ENCODE measurements at regions not wholly inside any gene's neighbourhood (a gene's known extent, or its start where the extent isn't known, plus 50 kb on each side); places are given as distances from the start of the nearest gene placed in this dataset.

GRCh38 chr4:11895766-11896165 is 467.1 kb upstream of the HS3ST1 start:
- H3K36me3 ChIP-seq (ENCODE audit: control insufficient read depth, insufficient read depth, low read length): no peaks in the 10 kb centered on the region
- H3K27ac ChIP-seq (ENCODE audit: low read depth, low read length, severe bottlenecking): no peak overlapping the region
- H3K9me3 ChIP-seq (ENCODE audit: control insufficient read depth, low read length): peaks cover 7% of the 10 kb centered on the region
- H3K4me1 ChIP-seq (ENCODE audit: control insufficient read depth, insufficient read depth, low read length, poor library complexity, severe bottlenecking): no peaks in the 10 kb centered on the region
- WGBS, 2 experiments (ENCODE audit: insufficient coverage in 2 of 2): 80 to 100% methylated on average over 1 of the region's 1 CpG
- H3K4me3 ChIP-seq (ENCODE audit: extremely low read depth, insufficient read depth, low read length, poor library complexity, severe bottlenecking): no peak overlapping the region

- Histone ChIP-seq H3K4me3 (ENCODE audit: extremely low read depth, insufficient read depth, low read length, poor library complexity, severe bottlenecking) (no peak overlapping the region), H3K4me1 (ENCODE audit: control insufficient read depth, insufficient read depth, low read length, poor library complexity, severe bottlenecking) (no peaks in the 10 kb centered on the region), H3K36me3 (ENCODE audit: control insufficient read depth, insufficient read depth, low read length) (no peaks in the 10 kb centered on the region), H3K27ac (ENCODE audit: low read depth, low read length, severe bottlenecking) (no peak overlapping the region), H3K9me3 (ENCODE audit: control insufficient read depth, low read length) (peaks cover 7% of the 10 kb centered on the region)
- WGBS, 2 experiments (ENCODE audit: insufficient coverage in 2 of 2): 50% methylated on average over 2 of the region's 2 CpGs; no CpG with 5 or more reads in 1 of the 2 experiments
Measured at GRCh38 chr4:11894977-11895376, 466.3 kb upstream of the HS3ST1 start.

GRCh38 chr4:11894221-11894620 is 465.5 kb upstream of the HS3ST1 start:
- Histone ChIP-seq H3K36me3 (ENCODE audit: control insufficient read depth, insufficient read depth, low read length) (no peaks in the 10 kb centered on the region), H3K9me3 (ENCODE audit: control insufficient read depth, low read length) (peaks cover 7% of the 10 kb centered on the region)
- 80 to 86% methylated on average over 1 of the region's 3 CpGs for WGBS, 2 experiments (ENCODE audit: insufficient coverage in 2 of 2)

GRCh38 chr4:11889099-11889498 is 460.4 kb upstream of the HS3ST1 start:
- Histone ChIP-seq H3K36me3 (ENCODE audit: control insufficient read depth, insufficient read depth, low read length) (no peaks in the 10 kb centered on the region), H3K27ac (ENCODE audit: low read depth, low read length, severe bottlenecking) (no peak overlapping the region), H3K9me3 (ENCODE audit: control insufficient read depth, low read length) (no peaks in the 10 kb centered on the region), H3K4me3 (ENCODE audit: extremely low read depth, insufficient read depth, low read length, poor library complexity, severe bottlenecking) (no peak overlapping the region), H3K4me1 (ENCODE audit: control insufficient read depth, insufficient read depth, low read length, poor library complexity, severe bottlenecking) (no peaks in the 10 kb centered on the region)
- no CpG with 5 or more reads among the region's 2 CpGs for WGBS, 2 experiments (ENCODE audit: insufficient coverage in 2 of 2)

More at GRCh38 chr4:11894221-11894620, 465.5 kb upstream of the HS3ST1 start:
- Histone ChIP-seq H3K4me3 (ENCODE audit: extremely low read depth, insufficient read depth, low read length, poor library complexity, severe bottlenecking) (no peak overlapping the region), H3K4me1 (ENCODE audit: control insufficient read depth, insufficient read depth, low read length, poor library complexity, severe bottlenecking) (no peaks in the 10 kb centered on the region), H3K27ac (ENCODE audit: low read depth, low read length, severe bottlenecking) (no peak overlapping the region)

- no peaks in the 10 kb centered on the region for H3K4me1 ChIP-seq (ENCODE audit: control insufficient read depth, insufficient read depth, low read length, poor library complexity, severe bottlenecking)
- H3K27ac ChIP-seq (ENCODE audit: low read depth, low read length, severe bottlenecking): no peak overlapping the region
- H3K9me3 ChIP-seq (ENCODE audit: control insufficient read depth, low read length): peaks cover under 1% of the 10 kb centered on the region
- no peaks in the 10 kb centered on the region for H3K36me3 ChIP-seq (ENCODE audit: control insufficient read depth, insufficient read depth, low read length)
- H3K4me3 ChIP-seq (ENCODE audit: extremely low read depth, insufficient read depth, low read length, poor library complexity, severe bottlenecking): no peak overlapping the region
Measured at GRCh38 chr4:11881947-11882346, 453.3 kb upstream of the HS3ST1 start.

- H3K36me3 ChIP-seq (ENCODE audit: control insufficient read depth, insufficient read depth, low read length): no peaks in the 10 kb centered on the region
- no peaks in the 10 kb centered on the region for H3K4me1 ChIP-seq (ENCODE audit: control insufficient read depth, insufficient read depth, low read length, poor library complexity, severe bottlenecking)
- no peak overlapping the region for H3K4me3 ChIP-seq (ENCODE audit: extremely low read depth, insufficient read depth, low read length, poor library complexity, severe bottlenecking)
- H3K27ac ChIP-seq (ENCODE audit: low read depth, low read length, severe bottlenecking): no peak overlapping the region
- peaks cover 6% of the 10 kb centered on the region for H3K9me3 ChIP-seq (ENCODE audit: control insufficient read depth, low read length)
Measured at GRCh38 chr4:11881364-11881763, 452.7 kb upstream of the HS3ST1 start.

- 67% methylated on average over 1 of the region's 3 CpGs; no CpG with 5 or more reads in 1 of the 2 experiments for WGBS, 2 experiments (ENCODE audit: insufficient coverage in 2 of 2)
- H3K36me3 ChIP-seq (ENCODE audit: control insufficient read depth, insufficient read depth, low read length): no peaks in the 10 kb centered on the region
- peaks cover 17% of the 10 kb centered on the region for H3K9me3 ChIP-seq (ENCODE audit: control insufficient read depth, low read length)
- H3K4me3 ChIP-seq (ENCODE audit: extremely low read depth, insufficient read depth, low read length, poor library complexity, severe bottlenecking): no peak overlapping the region
- H3K4me1 ChIP-seq (ENCODE audit: control insufficient read depth, insufficient read depth, low read length, poor library complexity, severe bottlenecking): no peaks in the 10 kb centered on the region
- H3K27ac ChIP-seq (ENCODE audit: low read depth, low read length, severe bottlenecking): no peak overlapping the region
Measured at GRCh38 chr4:11878241-11878640, 449.5 kb upstream of the HS3ST1 start.

GRCh38 chr4:11876104-11876503 is 447.4 kb upstream of the HS3ST1 start:
- Histone ChIP-seq H3K27ac (ENCODE audit: low read depth, low read length, severe bottlenecking) (no peak overlapping the region), H3K9me3 (ENCODE audit: control insufficient read depth, low read length) (peaks cover 17% of the 10 kb centered on the region), H3K4me1 (ENCODE audit: control insufficient read depth, insufficient read depth, low read length, poor library complexity, severe bottlenecking) (no peaks in the 10 kb centered on the region), H3K4me3 (ENCODE audit: extremely low read depth, insufficient read depth, low read length, poor library complexity, severe bottlenecking) (no peak overlapping the region), H3K36me3 (ENCODE audit: control insufficient read depth, insufficient read depth, low read length) (no peaks in the 10 kb centered on the region)

GRCh38 chr4:11869191-11869870 is 440.6 kb upstream of the HS3ST1 start:
- H3K4me1 ChIP-seq (ENCODE audit: control insufficient read depth, insufficient read depth, low read length, poor library complexity, severe bottlenecking): no peaks in the 10 kb centered on the region
- H3K36me3 ChIP-seq (ENCODE audit: control insufficient read depth, insufficient read depth, low read length): no peaks in the 10 kb centered on the region
- WGBS, 2 experiments (ENCODE audit: insufficient coverage in 2 of 2): 72 to 100% methylated on average over 2 of the region's 6 CpGs
- no peak overlapping the region for H3K4me3 ChIP-seq (ENCODE audit: extremely low read depth, insufficient read depth, low read length, poor library complexity, severe bottlenecking)
- no peak overlapping the region for H3K27ac ChIP-seq (ENCODE audit: low read depth, low read length, severe bottlenecking)
- H3K9me3 ChIP-seq (ENCODE audit: control insufficient read depth, low read length): no peaks in the 10 kb centered on the region

- 80 to 86% methylated on average over 1 of the region's 1 CpG for WGBS, 2 experiments (ENCODE audit: insufficient coverage in 2 of 2)
- no peaks in the 10 kb centered on the region for H3K4me1 ChIP-seq (ENCODE audit: control insufficient read depth, insufficient read depth, low read length, poor library complexity, severe bottlenecking)
Measured at GRCh38 chr4:11866391-11866790, 437.7 kb upstream of the HS3ST1 start.

GRCh38 chr4:11860996-11861395 is 432.3 kb upstream of the HS3ST1 start:
- WGBS, 2 experiments (ENCODE audit: insufficient coverage in 2 of 2): no CpG with 5 or more reads among the region's 1 CpG
- H3K9me3 ChIP-seq (ENCODE audit: control insufficient read depth, low read length): no peaks in the 10 kb centered on the region
- H3K4me3 ChIP-seq (ENCODE audit: extremely low read depth, insufficient read depth, low read length, poor library complexity, severe bottlenecking): no peak overlapping the region
- H3K27ac ChIP-seq (ENCODE audit: low read depth, low read length, severe bottlenecking): no peak overlapping the region
- H3K36me3 ChIP-seq (ENCODE audit: control insufficient read depth, insufficient read depth, low read length): no peaks in the 10 kb centered on the region
- H3K4me1 ChIP-seq (ENCODE audit: control insufficient read depth, insufficient read depth, low read length, poor library complexity, severe bottlenecking): no peaks in the 10 kb centered on the region

More at GRCh38 chr4:11866391-11866790, 437.7 kb upstream of the HS3ST1 start:
- H3K9me3 ChIP-seq (ENCODE audit: control insufficient read depth, low read length): no peaks in the 10 kb centered on the region
- no peak overlapping the region for H3K27ac ChIP-seq (ENCODE audit: low read depth, low read length, severe bottlenecking)
- H3K4me3 ChIP-seq (ENCODE audit: extremely low read depth, insufficient read depth, low read length, poor library complexity, severe bottlenecking): no peak overlapping the region
- no peaks in the 10 kb centered on the region for H3K36me3 ChIP-seq (ENCODE audit: control insufficient read depth, insufficient read depth, low read length)
